HG03280 (cell line): ENCODE measurements at regions not wholly inside any gene's neighbourhood (a gene's known extent, or its start where the extent isn't known, plus 50 kb on each side); places are given as distances from the start of the nearest gene placed in this dataset.

ENCODE experiments used
- ATAC-seq: cut with Tn5 transposase; IDR thresholded peaks from one replicate; pipeline ENCODE4 v1.9.1; 2021; ENCODE audit warnings: mild to moderate bottlenecking, moderate library complexity; ENCODE audit not compliant: unreplicated experiment

DNA sequence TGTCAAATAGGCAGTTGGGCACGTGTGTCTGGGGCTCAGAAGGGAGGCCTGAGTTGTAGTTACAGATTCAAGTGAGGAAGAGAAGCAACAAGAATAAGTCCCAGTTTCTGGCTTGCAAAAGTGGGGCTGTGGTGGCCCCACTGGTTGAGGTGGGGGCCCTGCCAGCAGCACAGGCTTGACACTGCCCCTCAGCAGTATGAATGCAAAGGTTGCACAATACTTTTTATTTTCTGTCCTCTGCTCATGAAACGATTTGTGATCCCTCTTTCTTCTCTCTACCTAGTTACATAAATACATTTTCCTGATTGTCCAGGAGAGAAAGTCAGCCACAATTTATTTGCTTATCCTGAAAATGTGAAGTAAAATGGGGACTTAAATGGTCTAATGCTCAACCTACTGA, 577.8 kb downstream of the AACS start:
- ATAC-seq: no peak

DNA sequence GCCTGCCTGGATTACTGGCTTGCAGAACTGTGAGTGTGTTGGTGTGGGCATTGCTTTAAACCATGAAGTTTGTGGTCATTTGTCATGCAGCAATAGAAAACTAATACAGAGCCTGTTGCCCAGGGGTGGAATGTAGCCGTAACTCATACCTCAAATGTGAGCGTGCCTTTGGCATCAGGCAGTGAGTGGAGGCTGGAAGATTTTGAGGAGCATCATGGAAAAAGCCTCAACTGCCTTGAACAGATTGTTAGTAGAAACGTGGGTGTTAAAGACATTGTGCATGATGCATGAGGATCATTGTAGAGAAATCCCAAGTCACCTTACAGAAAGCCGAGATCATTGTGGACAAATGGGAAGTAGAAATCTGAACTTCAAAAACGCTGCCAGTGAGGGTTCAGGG, 580.5 kb downstream of the AACS start:
- ATAC-seq: no peak

DNA sequence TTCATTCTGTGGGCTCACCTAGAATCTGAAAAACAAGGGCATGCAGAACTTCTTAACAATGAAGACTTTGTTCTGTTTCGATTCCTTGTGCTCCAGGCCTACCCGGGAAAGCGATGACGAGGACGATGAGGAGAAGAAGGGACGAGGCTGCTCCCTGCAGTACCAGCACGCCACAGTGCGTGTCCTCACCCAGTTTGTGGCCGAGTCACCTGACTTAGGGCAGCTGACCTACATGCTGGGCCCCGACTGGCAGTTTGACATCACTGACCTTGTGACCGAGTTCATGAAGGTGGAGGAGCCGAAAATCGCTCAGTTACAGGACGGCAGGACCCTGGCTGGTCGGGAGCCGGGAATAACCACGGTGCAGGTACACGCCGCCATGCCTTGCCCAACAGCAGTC, 585.4 kb downstream of the AACS start:
- ATAC-seq: no peak

DNA sequence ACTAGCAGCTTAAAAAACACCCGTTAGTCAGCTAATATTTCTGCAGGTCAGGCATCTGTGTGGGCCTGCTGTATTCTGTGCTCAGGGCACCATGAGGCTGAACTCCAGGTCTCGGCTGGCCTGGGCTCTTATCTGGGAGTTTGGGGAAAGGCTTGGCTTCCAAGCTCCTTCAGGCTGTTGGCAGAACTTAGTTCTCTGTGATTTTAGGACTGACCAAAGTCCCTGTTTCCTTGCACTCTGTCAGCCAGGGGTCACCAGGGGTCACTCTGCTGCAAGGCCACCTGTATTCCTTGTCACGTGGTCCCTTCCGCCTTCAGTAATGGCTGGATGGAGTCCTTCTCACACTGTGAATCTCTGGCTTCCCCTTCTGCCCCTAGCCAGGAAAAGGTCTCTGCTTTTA, 586.4 kb downstream of the AACS start:
- no peak for ATAC-seq

DNA sequence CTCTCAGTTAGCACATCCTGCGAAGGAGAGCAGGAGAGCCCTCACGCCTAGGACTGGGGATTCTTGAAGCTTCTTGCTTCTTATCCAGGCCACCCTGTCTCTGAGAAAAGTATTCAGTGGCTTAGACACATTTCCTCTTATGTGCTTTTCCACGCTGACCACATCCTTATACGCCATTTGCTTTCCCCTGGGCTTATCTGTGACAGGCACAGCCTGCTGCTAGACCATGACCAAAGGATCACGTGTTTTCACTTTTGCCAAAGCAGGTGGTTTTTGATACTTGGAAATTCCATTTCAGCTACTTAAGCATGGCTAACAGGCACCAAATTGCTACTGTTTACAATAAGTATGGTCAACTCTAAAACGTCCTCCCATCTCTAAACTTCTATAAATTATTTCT, 587.4 kb downstream of the AACS start:
- no peak for ATAC-seq

DNA sequence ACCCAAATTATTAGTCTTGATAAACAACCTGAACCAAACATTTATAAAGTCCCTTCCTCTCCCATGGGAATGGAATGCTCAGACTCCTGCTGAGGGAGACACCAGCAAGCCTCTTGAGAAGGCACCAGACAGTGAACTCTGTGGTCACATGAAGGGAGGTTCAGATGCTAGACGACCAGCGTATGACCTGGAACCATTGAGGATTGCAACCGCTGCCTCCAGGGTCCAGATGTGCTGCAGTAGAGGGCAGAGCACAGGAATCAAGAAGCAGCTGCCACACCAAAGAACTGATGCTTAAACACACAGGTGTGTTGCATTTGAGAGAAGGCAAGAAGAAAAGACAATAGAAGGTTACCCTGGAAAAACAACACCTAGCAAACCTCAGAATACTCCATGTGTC, 592.4 kb downstream of the AACS start:
- no peak for ATAC-seq

DNA sequence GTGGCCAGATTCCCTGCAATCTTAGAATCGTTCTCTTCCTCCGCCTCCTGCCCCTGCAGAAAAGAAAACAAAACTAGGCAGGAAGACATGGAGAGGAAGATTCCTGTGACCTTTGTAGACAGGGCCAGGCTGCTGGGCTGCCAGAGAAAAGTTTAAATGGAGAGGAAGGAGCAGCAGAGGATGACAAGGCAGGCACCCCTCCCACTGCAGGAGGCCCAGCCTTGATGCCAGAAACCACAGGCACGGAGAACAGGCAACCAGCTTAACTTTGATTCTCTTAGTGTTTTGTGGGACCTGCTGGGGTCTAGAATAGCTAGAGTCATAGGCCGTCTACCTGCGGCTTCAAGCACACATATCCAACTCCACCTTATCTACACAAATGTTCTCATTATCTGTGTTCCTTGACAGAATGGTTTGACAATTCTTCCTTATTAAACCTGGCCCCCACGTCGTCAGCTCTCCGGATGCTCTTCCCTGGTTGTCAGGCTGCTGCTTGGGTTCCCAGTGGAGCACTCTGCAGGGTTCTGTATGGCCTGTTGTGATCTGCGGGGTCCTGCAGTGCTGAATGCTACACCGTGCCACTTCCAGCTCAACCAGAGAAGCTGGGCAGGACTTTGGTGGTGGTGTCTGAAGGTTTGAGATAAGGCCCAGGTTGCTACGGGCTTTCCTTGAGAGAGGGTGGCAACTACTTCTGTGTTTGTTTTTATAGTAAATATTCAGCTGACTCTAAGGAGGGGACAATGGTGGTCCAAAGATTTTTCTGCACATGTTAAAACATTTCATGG, 609.5 kb downstream of the AACS start:
- no peak for ATAC-seq

DNA sequence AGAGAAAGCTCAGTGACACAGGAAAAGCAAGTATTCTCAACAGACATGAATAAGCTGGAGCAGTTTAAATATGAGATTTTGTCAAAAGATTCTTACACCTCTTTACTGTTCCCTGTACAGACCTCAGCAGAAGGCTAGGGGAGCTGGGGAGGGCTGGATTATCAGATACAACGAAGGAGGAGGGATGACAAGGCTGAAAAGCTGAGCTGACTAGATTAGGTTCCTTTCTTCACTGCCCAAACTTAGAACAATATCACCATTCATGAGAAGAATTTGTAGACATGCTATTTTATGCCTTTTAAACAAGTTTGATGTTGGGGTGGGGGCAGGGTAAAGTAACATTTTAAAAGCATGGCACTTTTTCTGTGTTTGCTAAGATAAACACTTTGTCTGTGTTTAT, 611.1 kb downstream of the AACS start:
- no peak for ATAC-seq

DNA sequence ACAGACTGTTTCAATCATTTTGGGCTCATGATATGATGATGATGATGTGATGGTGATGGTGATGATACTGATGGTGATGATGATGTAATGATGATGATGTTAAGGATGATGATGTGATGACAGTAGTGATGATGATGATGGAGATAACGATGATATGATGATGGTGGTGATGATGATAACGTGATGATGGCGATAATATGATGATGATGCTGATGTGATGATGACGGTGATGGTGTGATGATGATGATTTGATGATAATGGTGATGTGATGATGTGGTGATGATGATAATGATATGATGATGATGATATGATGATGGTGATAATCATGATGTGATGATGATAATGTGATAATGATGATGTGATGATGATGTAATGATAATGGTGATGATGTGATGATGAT, 612.6 kb downstream of the AACS start:
- no peak for ATAC-seq

DNA sequence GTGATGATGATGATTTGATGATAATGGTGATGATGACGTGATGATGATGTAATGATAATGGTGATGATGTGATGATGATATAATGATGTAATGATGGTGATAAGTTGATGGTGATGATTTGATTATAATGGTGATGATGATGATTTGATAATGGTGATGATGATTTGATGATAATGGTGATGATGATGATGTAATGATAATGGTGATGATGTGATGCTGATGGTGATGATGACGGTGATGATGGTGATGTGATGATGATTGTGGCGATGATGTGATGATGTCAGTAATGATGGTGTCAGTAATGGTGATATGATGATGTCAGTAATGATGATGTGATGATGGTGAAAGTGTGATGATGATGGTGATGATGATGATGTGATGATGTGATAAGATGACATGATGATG, 613.4 kb downstream of the AACS start:
- ATAC-seq: no peak

DNA sequence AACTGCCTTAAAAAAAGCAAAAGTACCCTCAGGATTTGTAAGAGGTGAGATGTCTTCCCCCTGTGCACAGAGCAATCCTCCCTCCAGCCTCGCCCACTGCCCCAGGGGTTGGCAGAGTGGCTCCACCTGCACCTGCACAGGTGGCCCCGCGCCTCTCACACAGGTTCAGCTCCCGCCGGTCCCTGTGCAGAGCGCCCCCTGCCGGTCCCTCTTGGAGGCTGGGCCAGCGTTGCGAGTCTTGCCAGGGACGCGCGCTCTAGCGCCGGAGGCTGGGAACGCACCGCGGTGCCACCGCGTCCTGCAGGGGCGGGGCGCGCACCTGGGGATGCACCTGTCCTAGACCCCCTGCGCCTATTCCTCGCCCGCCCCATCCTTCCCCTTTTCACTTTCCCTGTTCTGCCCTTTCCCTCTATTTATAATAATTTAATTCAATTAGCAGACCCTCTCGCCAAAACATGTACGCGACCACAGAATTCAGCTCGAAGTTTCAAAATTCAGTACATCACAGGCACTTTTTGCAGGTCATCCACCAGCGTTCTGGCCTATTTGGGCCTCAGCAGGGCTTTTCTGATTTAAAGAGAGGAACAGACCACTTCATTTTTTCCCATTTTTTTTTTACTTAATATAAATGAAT, 618.6 kb downstream of the AACS start:
- ATAC-seq: peak; percentile 76

DNA sequence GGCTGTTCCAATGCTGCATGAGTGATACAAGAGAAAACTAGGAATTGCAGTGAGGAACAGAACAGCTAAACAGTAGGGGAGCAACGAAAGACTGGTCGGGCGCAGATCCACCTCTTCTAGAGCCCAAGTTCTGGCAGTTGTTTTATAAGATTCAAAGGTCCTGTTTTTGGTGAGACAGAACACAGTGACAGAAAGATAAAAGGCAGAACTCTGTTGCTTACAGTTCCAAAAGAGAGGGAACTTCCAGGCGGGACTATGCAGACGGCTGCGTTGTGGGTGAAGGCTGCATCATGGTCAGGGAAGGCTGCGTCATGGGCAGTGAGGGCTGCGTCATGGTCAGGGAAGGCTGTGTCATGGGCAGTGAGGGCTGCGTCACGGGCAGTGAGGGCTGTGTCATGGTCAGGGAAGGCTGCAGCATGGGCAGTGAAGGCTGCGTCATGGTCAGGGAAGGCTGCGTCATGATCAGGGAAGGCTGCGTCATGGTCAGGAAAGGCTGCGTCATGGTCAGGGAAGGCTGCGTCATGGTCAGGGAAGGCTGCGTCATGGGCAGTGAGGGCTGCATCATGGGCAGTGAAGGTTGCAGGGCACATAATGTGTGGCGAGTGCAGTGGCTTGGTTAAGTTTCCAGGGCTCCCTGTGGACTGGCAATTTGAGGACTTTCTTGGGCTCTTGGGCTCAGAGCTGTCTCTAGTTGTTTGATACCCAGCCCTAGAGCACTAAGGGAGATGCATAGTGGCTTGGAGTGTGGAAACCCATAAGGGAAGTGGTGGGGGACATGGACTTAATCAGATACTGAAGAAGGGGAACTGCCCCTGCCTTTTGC, 619.9 kb downstream of the AACS start:
- ATAC-seq: no peak

DNA sequence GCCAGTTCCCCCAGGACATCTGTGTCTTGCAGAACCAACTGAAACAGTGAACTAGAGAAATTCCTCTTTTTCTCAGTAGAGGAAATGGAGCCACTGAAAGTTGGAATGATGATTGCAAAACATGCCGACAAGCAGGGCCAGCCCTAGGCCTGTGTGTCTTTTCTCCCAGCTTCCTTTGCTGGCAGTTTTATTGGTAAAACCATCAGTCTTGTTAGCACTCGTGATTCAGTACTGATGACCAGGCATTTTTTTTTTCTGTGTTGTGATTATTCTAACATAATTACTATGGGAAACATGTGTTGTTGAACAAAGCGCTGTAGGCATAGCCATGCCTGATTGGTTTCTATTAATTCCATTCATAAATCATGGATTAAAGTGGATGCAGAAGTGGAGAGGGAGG, 620.7 kb downstream of the AACS start:
- ATAC-seq: no peak

DNA sequence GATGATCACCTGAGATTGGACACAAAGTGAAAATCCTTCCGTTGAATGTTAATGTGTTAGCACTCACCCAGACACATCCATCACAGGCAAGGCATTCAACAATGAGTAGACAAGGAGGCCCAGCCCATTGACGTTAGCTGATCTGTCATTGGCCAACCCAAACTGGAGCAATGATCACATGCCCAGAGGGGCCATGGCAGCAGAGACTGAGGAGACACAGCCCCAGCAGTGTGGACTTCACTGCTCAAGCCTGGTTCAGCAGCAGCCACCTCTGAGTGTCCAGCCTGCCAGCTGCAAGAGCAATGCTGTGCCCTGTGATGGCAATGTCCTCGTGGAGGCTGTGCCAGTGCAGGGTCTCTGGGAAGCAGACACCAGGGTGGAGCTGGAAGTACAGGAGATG, 622.2 kb downstream of the AACS start:
- ATAC-seq: no peak

DNA sequence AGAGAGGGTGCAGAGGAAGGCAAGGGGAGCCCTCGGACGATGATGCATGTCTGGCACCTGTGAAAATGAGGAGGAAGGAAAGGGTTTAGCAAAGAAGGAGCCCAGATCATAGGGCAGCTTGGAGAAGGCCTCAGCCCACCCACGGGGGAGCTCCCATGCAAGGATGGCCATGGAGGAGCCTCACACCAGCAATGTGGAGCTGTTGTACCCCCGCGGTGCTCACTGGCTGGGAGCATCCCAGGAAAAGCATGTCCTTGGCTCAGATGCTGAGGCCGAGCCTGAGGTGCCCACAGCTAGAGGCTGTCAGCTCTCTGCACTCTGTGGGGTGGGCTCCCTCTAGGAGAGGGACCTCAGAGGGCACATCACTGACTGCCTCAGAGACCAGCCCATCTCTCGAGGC, 622.6 kb downstream of the AACS start:
- ATAC-seq: no peak

DNA sequence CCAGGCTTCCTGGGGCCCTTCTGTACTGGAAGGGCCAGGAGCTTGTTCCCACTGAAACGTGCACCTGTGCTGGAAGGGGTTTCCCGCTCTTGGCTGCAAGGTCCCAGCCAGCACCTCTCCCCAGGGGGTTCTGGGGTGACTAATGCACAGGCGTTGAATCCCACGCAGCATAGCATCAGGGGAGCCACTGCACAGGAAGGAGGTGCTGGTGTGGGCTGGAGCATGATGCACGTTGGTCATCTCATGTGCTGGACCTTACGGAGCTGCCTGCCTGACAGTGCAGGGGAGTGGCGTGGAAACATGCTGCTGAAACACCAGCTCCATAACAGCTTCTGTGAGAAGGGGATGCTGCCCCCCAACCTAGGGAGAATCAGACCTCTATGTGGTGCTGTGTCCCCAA, 623.0 kb downstream of the AACS start:
- no peak for ATAC-seq

DNA sequence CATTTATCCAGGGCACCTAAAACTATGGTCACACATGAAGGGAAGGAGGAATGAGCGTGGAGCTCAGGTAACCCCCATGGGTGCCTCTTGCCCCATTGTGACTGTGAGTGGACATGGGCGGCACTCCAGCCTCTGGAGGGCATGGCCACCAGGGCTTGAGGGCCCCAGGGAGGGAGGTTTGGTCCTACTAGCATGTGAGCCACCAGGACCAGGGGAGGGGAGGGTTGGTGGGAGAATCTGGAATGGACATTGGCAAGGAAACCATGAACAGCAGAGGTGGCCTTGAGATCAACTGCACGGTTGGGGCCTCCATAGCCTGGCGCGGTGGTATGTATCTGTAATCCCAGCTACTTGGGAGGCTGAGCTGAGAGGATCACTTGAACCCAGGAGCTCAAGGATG, 623.6 kb downstream of the AACS start:
- ATAC-seq: no peak

DNA sequence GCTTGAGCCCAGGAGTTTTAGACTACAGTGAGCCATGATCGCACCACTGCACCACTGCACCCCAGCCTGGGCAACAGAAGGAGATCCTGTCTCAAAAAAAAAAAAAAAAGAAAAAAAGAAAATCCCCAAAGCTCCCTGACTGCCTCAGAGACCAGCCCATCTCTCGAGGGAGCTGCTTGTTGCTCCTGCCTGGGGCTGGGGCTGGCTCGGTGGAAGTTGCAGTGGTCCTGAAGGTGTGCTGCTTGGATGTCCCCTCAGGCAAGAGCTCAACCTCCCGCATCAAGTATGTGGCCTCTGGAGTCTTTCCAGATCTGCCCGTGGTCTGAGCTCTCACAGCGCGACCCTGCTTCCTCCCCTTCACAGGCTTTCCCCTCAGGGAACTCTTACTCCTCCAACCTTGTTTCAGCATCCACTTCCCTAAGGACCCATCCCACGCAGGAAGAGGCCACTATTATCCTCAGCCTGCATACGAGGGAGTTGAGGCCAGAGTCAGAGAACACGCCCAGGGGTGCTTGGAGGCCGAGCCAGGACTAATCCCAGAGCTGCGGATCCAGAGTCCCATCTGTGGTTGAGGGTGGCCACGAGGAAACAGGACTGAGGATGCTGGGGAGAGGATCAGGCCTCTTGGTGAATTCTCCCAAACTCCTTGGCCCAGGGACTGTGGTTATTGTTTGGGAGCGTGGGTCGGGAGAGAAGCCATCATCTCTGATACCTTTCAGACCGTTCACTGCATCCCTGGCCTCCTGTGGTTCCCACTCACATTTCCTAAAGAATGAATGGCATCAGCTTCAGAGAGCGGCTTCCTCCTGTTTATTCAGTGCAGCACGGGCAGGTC, 624.6 kb downstream of the AACS start:
- no peak for ATAC-seq

DNA sequence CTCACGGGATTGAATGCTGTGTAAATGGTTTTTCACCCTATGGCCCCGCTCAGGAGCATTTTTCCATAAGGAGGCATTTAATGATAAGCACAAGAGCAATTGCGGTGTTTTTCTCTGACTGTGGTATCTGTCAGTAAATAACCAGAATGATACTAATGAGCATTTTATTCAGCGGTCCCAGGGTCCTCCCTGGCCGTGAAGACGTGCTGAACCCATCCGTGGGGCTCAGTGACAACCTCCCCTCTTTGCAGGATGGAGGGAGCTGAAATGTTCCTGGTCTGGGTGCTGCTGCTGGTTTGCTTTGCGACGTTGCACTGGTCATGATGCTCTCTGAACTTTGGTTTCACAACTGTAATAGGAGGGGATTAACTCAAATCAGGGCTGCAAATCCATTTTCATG, 625.6 kb downstream of the AACS start:
- ATAC-seq: no peak

DNA sequence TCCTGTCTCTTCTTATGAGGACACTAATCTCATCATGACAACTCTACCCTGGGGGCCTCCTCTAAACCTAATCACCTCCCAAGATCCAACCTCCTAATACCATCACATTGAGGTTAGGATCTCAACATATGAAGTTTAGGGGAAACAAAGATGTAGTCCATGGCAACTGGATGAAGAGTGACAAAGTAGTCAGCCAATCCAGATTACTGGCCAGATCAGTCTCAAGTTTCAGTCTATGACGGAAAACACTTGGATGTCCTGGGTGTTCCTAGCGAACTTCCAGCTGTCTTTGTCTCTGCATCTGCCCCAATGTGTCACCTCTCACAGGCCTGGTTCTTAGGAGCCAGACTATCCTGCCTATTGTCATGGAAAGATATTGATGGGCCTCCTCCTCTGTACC, 630.8 kb downstream of the AACS start:
- no peak for ATAC-seq

DNA sequence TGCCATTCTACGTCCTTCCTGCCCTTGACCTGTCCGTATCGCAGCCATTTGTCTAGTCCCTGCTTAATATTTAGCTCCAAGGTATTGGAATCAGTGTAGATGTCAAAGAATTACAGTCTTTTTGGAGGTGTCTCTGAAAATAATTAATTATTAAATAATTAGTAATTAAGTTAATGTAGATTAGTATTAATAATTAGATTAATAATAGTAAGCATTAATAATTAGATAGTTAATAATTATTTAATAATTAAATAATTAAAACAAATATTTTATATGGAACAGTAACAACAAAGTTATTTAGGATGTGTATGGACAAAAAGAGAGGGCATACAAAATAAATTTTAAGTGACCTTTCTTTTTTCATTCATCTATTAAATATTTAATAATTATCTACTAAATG, 639.6 kb downstream of the AACS start:
- ATAC-seq: no peak
